ENCODE measurements at regions not wholly inside any gene's neighbourhood (a gene's known extent, or its start where the extent isn't known, plus 50 kb on each side); places are given as distances from the start of the nearest gene placed in this dataset.

- TF ChIP-seq CTCF (IDR thresholded peaks at IDR 0.05; ENCODE audit: low read length, missing control alignments), result peak; percentile 48
- peak; percentile 29 for DNase-seq (ENCODE audit: low read depth)
- no peak overlapping the region for H3K4me3 ChIP-seq (replicated peaks; ENCODE audit: low read depth, low read length)
Measured at GRCh38 chr10:128631801-128632241, 505.6 kb upstream of the MKI67 start.

- H3K4me3 ChIP-seq (replicated peaks; ENCODE audit: low read depth, low read length), result no peak overlapping the region
- no peak for TF ChIP-seq CTCF (IDR thresholded peaks at IDR 0.05; ENCODE audit: low read length, missing control alignments)
- no peak for DNase-seq (ENCODE audit: low read depth)
Measured at GRCh38 chr10:128632694-128633093, 506.5 kb upstream of the MKI67 start.

GRCh38 chr10:128633864-128634540 is 507.8 kb upstream of the MKI67 start:
- peak; percentile 1 for DNase-seq (ENCODE audit: low read depth)
- TF ChIP-seq CTCF (IDR thresholded peaks at IDR 0.05; ENCODE audit: low read length, missing control alignments), result peak; percentile 2

GRCh38 chr10:128642023-128642422 is 515.8 kb upstream of the MKI67 start:
- no peak for DNase-seq (ENCODE audit: low read depth)
- no peak overlapping the region for H3K4me3 ChIP-seq (replicated peaks; ENCODE audit: low read depth, low read length)
- no peak for TF ChIP-seq CTCF (IDR thresholded peaks at IDR 0.05; ENCODE audit: low read length, missing control alignments)

More at GRCh38 chr10:128633864-128634540, 507.8 kb upstream of the MKI67 start:
- H3K4me3 ChIP-seq (replicated peaks; ENCODE audit: low read depth, low read length), result no peak overlapping the region

- DNase-seq (ENCODE audit: low read depth), result no peak
- no peak for TF ChIP-seq CTCF (IDR thresholded peaks at IDR 0.05; ENCODE audit: low read length, missing control alignments)
- no peak overlapping the region for H3K4me3 ChIP-seq (replicated peaks; ENCODE audit: low read depth, low read length)
Measured at GRCh38 chr10:128642502-128642901, 516.3 kb upstream of the MKI67 start.

- no peak overlapping the region for H3K4me3 ChIP-seq (replicated peaks; ENCODE audit: low read depth, low read length)
- DNase-seq (ENCODE audit: low read depth), result no peak
- TF ChIP-seq CTCF (IDR thresholded peaks at IDR 0.05; ENCODE audit: low read length, missing control alignments), result no peak
Measured at GRCh38 chr10:128643658-128644057, 517.4 kb upstream of the MKI67 start.

- DNase-seq (ENCODE audit: low read depth), result no peak
- no peak overlapping the region for H3K4me3 ChIP-seq (replicated peaks; ENCODE audit: low read depth, low read length)
- no peak for TF ChIP-seq CTCF (IDR thresholded peaks at IDR 0.05; ENCODE audit: low read length, missing control alignments)
Measured at GRCh38 chr10:128645486-128645885, 519.3 kb upstream of the MKI67 start.

Data from fibroblast of pulmonary artery (primary cell).